Right lobe of liver (tissue), 6 donors: ENCODE measurements at regions not wholly inside any gene's neighbourhood (a gene's known extent, or its start where the extent isn't known, plus 50 kb on each side); places are given as distances from the start of the nearest gene placed in this dataset.
A peak's percentile ranks its signal among the peaks of the same experiment; 100 is the strongest.

Source experiments
- ATAC-seq, 4 donors: fragments of 200-7000 bp; cut with Tn5 transposase; one replicate each; pipeline ENCODE4 v1.9.1; 2020; ENCODE audit warnings: mild to moderate bottlenecking in 4 of 4, moderate library complexity in 4 of 4
- DNase-seq, 3 donors: peaks; one replicate each; pipeline ENCODE4 v3.0.0-alpha.2; 2020
- H3K27ac ChIP-seq, 3 donors: fragments of 200-600 bp; one replicate each; pipeline ENCODE4 v1.8.0; 2022
- H3K27me3 ChIP-seq, 2 donors: fragments of 200-600 bp; one replicate each; pipeline ENCODE4 v1.8.0; 2022
- H3K36me3 ChIP-seq, 4 donors: fragments of 200-600 bp; sonication (generic) in 1 of 4; one replicate each; pipeline versions ENCODE4 v1.5.1 to v1.8.0; 2017 to 2022; ENCODE audit warnings: control low read depth in 1 of 4
- H3K4me1 ChIP-seq, 4 donors: fragments of 200-600 bp; sonication (generic) in 1 of 4; one replicate each; pipeline versions ENCODE4 v1.5.1 to v1.8.0; 2017 to 2022; ENCODE audit warnings: control low read depth in 1 of 4
- H3K4me3 ChIP-seq, 3 donors: fragments of 200-600 bp; one replicate each; pipeline ENCODE4 v1.8.0; 2022
- H3K9me3 ChIP-seq, 4 donors: fragments of 200-600 bp; sonication (generic) in 1 of 4; one replicate each; pipeline versions ENCODE4 v1.5.1 to v1.8.0; 2017 to 2022; ENCODE audit warnings: control low read depth in 1 of 4
- CTCF ChIP-seq, 4 donors: fragments of 200-600 bp in 3 of 4; fragments of 450-650 bp in 1 of 4; IDR thresholded peaks; one replicate each; pipeline versions ENCODE4 v1.5.1 to v1.8.0; 2016 to 2022; ENCODE audit warnings: antibody characterized with exemption in 4 of 4, mild to moderate bottlenecking in 2 of 4
- POLR2A ChIP-seq: fragments of 450-650 bp; IDR thresholded peaks from one replicate; pipeline ENCODE4 v1.6.1; 2017; ENCODE audit warnings: antibody characterized with exemption, mild to moderate bottlenecking
- WGBS: methylation state at CpG from one replicate; pipeline ENCODE4 v1.1.6; 2018; ENCODE audit warnings: low coverage, low lambda C conversion rate; ENCODE audit not compliant: insufficient coverage; ENCODE audit errors: missing lambda C conversion rate; 5-methylcytosine and 5-hydroxymethylcytosine counted together
- intact Hi-C, 2 donors: fragments of 100-400 bp; cut with DNase I; formaldehyde crosslinking; loops; one replicate each; pipeline versions ENCODE4 v1.11.2 to v1.14.1; 2022
- donor health status: DM: no; HTN: yes; CAD: no.
- donor health status: DM: no; HTN: no; CAD: no.
- donor health status: DM: no; HTN: no; CAD: no.
- donor health status: DM: no; HTN: yes; CAD: no.
- donor health status: DM: no; HTN: yes; CAD: no.

- ATAC-seq (no peak), DNase-seq (no peak)
- no peaks in the 10 kb centered on the region for H3K36me3 ChIP-seq
- intact Hi-C loops = no loop called here
- H3K4me1 ChIP-seq = no peaks in the 10 kb centered on the region
- TF ChIP-seq CTCF (IDR thresholded peaks at IDR 0.05) (no peak), POLR2A (no peak)
- H3K27me3 ChIP-seq = no peaks in the 10 kb centered on the region
- no peak overlapping the region for H3K4me3 ChIP-seq
- H3K9me3 ChIP-seq = no peaks in the 10 kb centered on the region
- H3K27ac ChIP-seq = no peak overlapping the region
Observed at GRCh38 chr13:86960876-86961275, 710.3 kb upstream of the SLITRK5 start.

- Histone ChIP-seq H3K4me3 (no peak overlapping the region), H3K27me3 (no peaks in the 10 kb centered on the region), H3K9me3 (no peaks in the 10 kb centered on the region), H3K4me1 (no peaks in the 10 kb centered on the region), H3K27ac (no peak overlapping the region), H3K36me3 (no peaks in the 10 kb centered on the region)
- no peak for TF ChIP-seq POLR2A
- TF ChIP-seq CTCF (IDR thresholded peaks at IDR 0.05) = no peak
- DNase-seq = no peak
- intact Hi-C loops = no loop called here
- ATAC-seq = peak in 2 of 4 donors; percentile 7 to 36
- WGBS = 50% methylated on average over 2 of the region's 7 CpGs
Observed at GRCh38 chr13:86974251-86974994, 696.7 kb upstream of the SLITRK5 start.

- TF ChIP-seq POLR2A (no peak), CTCF (IDR thresholded peaks at IDR 0.05) (peak in 2 of 4 donors; percentile 33 to 41)
- H3K9me3 ChIP-seq = no peaks in the 10 kb centered on the region
- H3K27me3 ChIP-seq = no peaks in the 10 kb centered on the region
- H3K4me1 ChIP-seq = no peaks in the 10 kb centered on the region
- ATAC-seq (peak in 3 of 4 donors; percentile 51 to 70 (median 63)), DNase-seq (no peak)
- H3K4me3 ChIP-seq = no peak overlapping the region
- no peak overlapping the region for H3K27ac ChIP-seq
- intact Hi-C loops = no loop called here
- 50% methylated on average over 1 of the region's 1 CpG for WGBS
- H3K36me3 ChIP-seq = no peaks in the 10 kb centered on the region
Observed at GRCh38 chr13:86974995-86975328, 696.2 kb upstream of the SLITRK5 start.

- ATAC-seq (no peak), DNase-seq (no peak)
- H3K4me3 ChIP-seq = no peak overlapping the region
- no peaks in the 10 kb centered on the region for H3K36me3 ChIP-seq
- H3K27me3 ChIP-seq = no peaks in the 10 kb centered on the region
- TF ChIP-seq POLR2A = no peak
- TF ChIP-seq CTCF (IDR thresholded peaks at IDR 0.05) = no peak
- no peak overlapping the region for H3K27ac ChIP-seq
- no peaks in the 10 kb centered on the region for H3K9me3 ChIP-seq
- intact Hi-C loops = no loop called here
- 76% methylated on average over 4 of the region's 4 CpGs for WGBS
- H3K4me1 ChIP-seq = no peaks in the 10 kb centered on the region
Observed at GRCh38 chr13:86976521-86977324, 694.4 kb upstream of the SLITRK5 start.
